H9 (cell line): ENCODE measurements at regions not wholly inside any gene's neighbourhood (a gene's known extent, or its start where the extent isn't known, plus 50 kb on each side); places are given as distances from the start of the nearest gene placed in this dataset.

Source experiments
- DNase-seq: peaks from one replicate; pipeline ENCODE4 v3.0.0-alpha.2; 2017
- H2AFZ ChIP-seq: one replicate; pipeline ENCODE4 v1.6.1; 2013; ENCODE audit warnings: mild to moderate bottlenecking, low read length, control low read depth, moderate library complexity
- H2AK5ac ChIP-seq: 2 replicates; pipeline ENCODE4 v1.6.1; 2013; ENCODE audit warnings: low read length, control low read depth, mixed read lengths; ENCODE audit not compliant: insufficient read length
- H2BK120ac ChIP-seq: one replicate; pipeline ENCODE4 v1.6.1; 2013; ENCODE audit warnings: low read depth, mild to moderate bottlenecking, low read length, control low read depth, inconsistent platforms; ENCODE audit not compliant: poor library complexity, severe bottlenecking
- H2BK12ac ChIP-seq: 2 replicates; pipeline ENCODE4 v1.6.1; 2013; ENCODE audit warnings: low read length, control low read depth, mixed read lengths, low read depth; ENCODE audit not compliant: insufficient read length
- H2BK15ac ChIP-seq: 2 replicates; pipeline ENCODE4 v1.6.1; 2013; ENCODE audit warnings: low read depth, low read length, control low read depth
- H2BK20ac ChIP-seq: one replicate; pipeline ENCODE4 v1.6.1; 2013; ENCODE audit warnings: low read depth, mild to moderate bottlenecking, low read length, control low read depth, inconsistent platforms; ENCODE audit not compliant: poor library complexity, severe bottlenecking
- H2BK5ac ChIP-seq: 2 replicates; pipeline ENCODE4 v1.6.1; 2013; ENCODE audit warnings: low read length, control low read depth, mixed read lengths; ENCODE audit not compliant: insufficient read length
- H3K14ac ChIP-seq: 2 replicates; pipeline ENCODE4 v1.6.1; 2013; ENCODE audit warnings: low read length, control low read depth; ENCODE audit not compliant: insufficient read depth
- H3K18ac ChIP-seq: 2 replicates; pipeline ENCODE4 v1.6.1; 2013; ENCODE audit warnings: low read depth, mild to moderate bottlenecking, mixed read lengths, low read length, control low read depth; ENCODE audit not compliant: insufficient read length
- H3K23ac ChIP-seq: 2 replicates; pipeline ENCODE4 v1.6.1; 2013; ENCODE audit warnings: low read length, control low read depth, mixed read lengths, low read depth; ENCODE audit not compliant: insufficient read length
- H3K23me2 ChIP-seq: 2 replicates; pipeline ENCODE4 v1.6.1; 2013; ENCODE audit warnings: low read depth, mild to moderate bottlenecking, mixed read lengths, low read length, control low read depth; ENCODE audit not compliant: insufficient read length, poor library complexity, severe bottlenecking
- H3K27ac ChIP-seq: 2 replicates; pipeline ENCODE4 v1.5.1; 2013; ENCODE audit warnings: low read length, control low read depth, mixed read lengths, low read depth; ENCODE audit not compliant: insufficient read length
- H3K27me3 ChIP-seq: 2 replicates; pipeline ENCODE4 v1.6.1; 2013; ENCODE audit warnings: low read length, control low read depth, inconsistent platforms; ENCODE audit not compliant: insufficient read depth
- H3K4ac ChIP-seq: 2 replicates; pipeline ENCODE4 v1.6.1; 2013; ENCODE audit warnings: low read depth, mild to moderate bottlenecking, control low read depth, inconsistent platforms, low read length, moderate library complexity
- H3K4me1 ChIP-seq: 2 replicates; pipeline ENCODE4 v1.6.1; 2013; ENCODE audit warnings: low read length, control low read depth, inconsistent platforms; ENCODE audit not compliant: insufficient read depth
- H3K4me2 ChIP-seq: 2 replicates; pipeline ENCODE4 v1.6.1; 2013; ENCODE audit warnings: low read length, control low read depth, mixed read lengths; ENCODE audit not compliant: insufficient read length, insufficient read depth
- H3K56ac ChIP-seq: 2 replicates; pipeline ENCODE4 v1.6.1; 2013; ENCODE audit warnings: low read depth, mild to moderate bottlenecking, mixed read lengths, low read length, control low read depth; ENCODE audit not compliant: insufficient read length
- H3K79me1 ChIP-seq: 2 replicates; pipeline ENCODE4 v1.6.1; 2013; ENCODE audit warnings: low read depth, mild to moderate bottlenecking, moderate library complexity, low read length, control low read depth, inconsistent platforms; ENCODE audit not compliant: insufficient read depth, poor library complexity, severe bottlenecking
- H3K79me2 ChIP-seq: 2 replicates; pipeline ENCODE4 v1.6.1; 2013; ENCODE audit warnings: low read length, control low read depth, inconsistent platforms; ENCODE audit not compliant: insufficient read depth
- H3K9ac ChIP-seq: 2 replicates; pipeline ENCODE4 v1.6.1; 2013; ENCODE audit warnings: low read length, control low read depth, mixed read lengths; ENCODE audit not compliant: insufficient read length; ENCODE audit errors: extremely low read depth
- H3K9me3 ChIP-seq: one replicate; pipeline ENCODE4 v1.6.1; 2013; ENCODE audit warnings: low read depth, low read length, inconsistent platforms; ENCODE audit not compliant: control insufficient read depth
- H3T11ph ChIP-seq: one replicate; pipeline ENCODE4 v1.6.1; 2013; ENCODE audit warnings: mild to moderate bottlenecking, low read length, control low read depth, inconsistent platforms
- H4K20me1 ChIP-seq: one replicate; pipeline ENCODE4 v1.6.1; 2013; ENCODE audit not compliant: control insufficient read depth, insufficient read length, insufficient read depth
- H4K5ac ChIP-seq: 2 replicates; pipeline ENCODE4 v1.6.1; 2013; ENCODE audit warnings: low read depth, mild to moderate bottlenecking, mixed read lengths, low read length, control low read depth; ENCODE audit not compliant: insufficient read length
- H4K8ac ChIP-seq: replicated peaks from 2 replicates; pipeline ENCODE4 v1.6.1; 2013; ENCODE audit warnings: low read length, control low read depth, mixed read lengths, low read depth; ENCODE audit not compliant: insufficient read length
- H4K91ac ChIP-seq: 2 replicates; pipeline ENCODE4 v1.6.1; 2013; ENCODE audit warnings: low read depth, mild to moderate bottlenecking, moderate library complexity, mixed read lengths, low read length, control low read depth; ENCODE audit not compliant: insufficient read length
- H3K27ac Mint-ChIP-seq, 3 experiments: 2 replicates in 2 of 3; 3 replicates in 1 of 3; pipeline ENCODE4 v1.8.0; 2020 to 2021; ENCODE audit warnings: mixed read lengths in 3 of 3, mild to moderate bottlenecking in 1 of 3, moderate library complexity in 1 of 3
- H3K27me3 Mint-ChIP-seq: 2 replicates; pipeline ENCODE4 v1.8.0; 2021; ENCODE audit warnings: low read depth, mild to moderate bottlenecking, moderate library complexity, mixed read lengths
- H3K36me3 Mint-ChIP-seq, 3 experiments: 2 replicates in 2 of 3; 3 replicates in 1 of 3; pipeline ENCODE4 v1.8.0; 2020 to 2021; ENCODE audit warnings: low read depth in 3 of 3, mixed read lengths in 3 of 3; ENCODE audit not compliant: insufficient read depth in 1 of 3
- H3K4me1 Mint-ChIP-seq, 2 experiments: 2 replicates each; pipeline ENCODE4 v1.8.0; 2020; ENCODE audit warnings: mixed read lengths in 2 of 2
- H3K4me3 Mint-ChIP-seq, 2 experiments: 2 replicates in 1 of 2; 3 replicates in 1 of 2; pipeline ENCODE4 v1.8.0; 2020 to 2021; ENCODE audit warnings: mild to moderate bottlenecking in 2 of 2, mixed read lengths in 2 of 2, moderate library complexity in 1 of 2
- H3K9me3 Mint-ChIP-seq, 2 experiments: 2 replicates in 1 of 2; 3 replicates in 1 of 2; pipeline ENCODE4 v1.8.0; 2020; ENCODE audit warnings: mild to moderate bottlenecking in 2 of 2, mixed read lengths in 2 of 2, moderate library complexity in 1 of 2
- CTCF ChIP-seq: fragments of 200-600 bp; sonication (generic); conservative IDR thresholded peaks from 3 replicates; pipeline ENCODE4 v1.8.0; 2021; ENCODE audit warnings: antibody characterized with exemption, mild to moderate bottlenecking
- WGBS: extraction: QIAGEN DNeasy Blood & Tissue Kit; methylation state at CpG from one replicate; pipeline ENCODE4 v1.1.7; 2013; ENCODE audit warnings: missing lambda C conversion rate, low lambda C conversion rate, mixed read lengths; ENCODE audit not compliant: insufficient read length; ENCODE audit errors: extremely low coverage; 5-methylcytosine and 5-hydroxymethylcytosine counted together

GRCh38 chr5:124905256-124906130 lies 159.1 kb upstream of the ZNF608 start:
- Histone ChIP-seq H3K23me2 (no peaks in the 10 kb centered on the region), H2BK20ac (no peak overlapping the region), H3K79me1 (no peaks in the 10 kb centered on the region), H3K23ac (no peak overlapping the region), H2BK12ac (no peak overlapping the region), H3K9ac (no peak overlapping the region), H4K91ac (no peak overlapping the region), H3K27ac (no peak overlapping the region), H2AK5ac (no peak overlapping the region), H3K18ac (no peak overlapping the region), H3K4ac (no peak overlapping the region), H4K5ac (no peak overlapping the region), H3K14ac (no peak overlapping the region), H3K9me3 (no peaks in the 10 kb centered on the region), H3K56ac (no peak overlapping the region), H2BK120ac (no peak overlapping the region), H3T11ph (no peak overlapping the region), H4K20me1 (no peaks in the 10 kb centered on the region), H3K79me2 (no peaks in the 10 kb centered on the region), H4K8ac (no peak overlapping the region), H3K4me1 (peaks cover 2% of the 10 kb centered on the region; the same call in 1 of the 2 replicates), H2AFZ (no peak overlapping the region), H2BK5ac (no peak overlapping the region), H2BK15ac (no peak overlapping the region), H3K27me3 (peaks cover 5% of the 10 kb centered on the region; the same call in 1 of the 2 replicates), H3K4me2 (no peak overlapping the region)
- no peak for TF ChIP-seq CTCF
- Mint-ChIP-seq H3K27me3 (peaks cover 52% of the 10 kb centered on the region), H3K4me1 (peaks cover 47 to 48% of the 10 kb centered on the region in 2 experiments), H3K4me3 (no peak overlapping the region), H3K9me3 (peaks cover 0 to 6% of the 10 kb centered on the region in 2 experiments; a peak in 1 of 5 replicates), H3K27ac (no peak overlapping the region; a peak in 1 of 7 replicates), H3K36me3 (no peaks in the 10 kb centered on the region; a peak in 1 of 7 replicates)
- no CpG with 5 or more reads among the region's 2 CpGs for WGBS
- DNase-seq: no peak
